GM18511 (cell line): ENCODE measurements at regions not wholly inside any gene's neighbourhood (a gene's known extent, or its start where the extent isn't known, plus 50 kb on each side); places are given as distances from the start of the nearest gene placed in this dataset.

ENCODE experiments used
- ATAC-seq: cut with Tn5 transposase; IDR thresholded peaks from one replicate; pipeline ENCODE4 v1.9.1; 2021; ENCODE audit warnings: mild to moderate bottlenecking, moderate library complexity; ENCODE audit not compliant: unreplicated experiment

DNA sequence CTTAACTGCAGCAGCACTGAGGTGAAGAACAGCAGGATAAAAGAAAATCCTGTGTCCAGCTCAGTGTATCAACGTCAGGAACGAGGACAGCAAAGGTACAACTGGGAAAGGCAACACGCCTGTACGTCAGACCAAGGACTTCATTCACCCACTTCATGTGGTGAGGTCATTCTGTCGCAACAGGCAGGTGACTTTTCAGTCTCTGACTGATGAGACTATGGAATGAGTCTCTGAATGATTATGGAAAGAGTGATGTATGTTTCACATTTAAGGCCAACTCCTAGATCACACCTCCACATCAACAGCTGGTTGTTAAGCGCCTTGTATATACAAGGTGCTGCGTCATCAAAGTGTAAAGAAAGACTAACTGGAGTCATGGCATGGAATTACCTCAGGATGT lies 297.6 kb upstream of the SP8 start:
- no peak for ATAC-seq

DNA sequence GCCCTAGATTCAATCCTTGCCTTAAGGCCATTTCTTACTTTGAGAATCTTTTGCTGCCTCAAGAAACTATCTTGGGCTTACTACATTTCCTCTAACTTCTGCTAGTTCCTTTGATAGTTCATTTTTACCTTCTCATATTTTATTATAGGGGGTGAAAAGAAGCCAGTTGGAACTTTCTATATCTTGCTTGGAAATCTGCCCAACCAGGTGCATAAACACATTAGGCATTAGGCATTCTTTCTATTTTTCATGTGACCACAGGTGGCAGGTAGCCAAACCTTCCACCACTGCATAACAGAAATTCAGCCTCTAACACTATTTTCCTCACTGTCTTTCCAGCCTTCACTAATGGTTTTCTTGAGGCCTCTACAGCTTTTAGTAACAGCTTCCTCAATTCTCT lies 300.0 kb upstream of the SP8 start:
- no peak for ATAC-seq

DNA sequence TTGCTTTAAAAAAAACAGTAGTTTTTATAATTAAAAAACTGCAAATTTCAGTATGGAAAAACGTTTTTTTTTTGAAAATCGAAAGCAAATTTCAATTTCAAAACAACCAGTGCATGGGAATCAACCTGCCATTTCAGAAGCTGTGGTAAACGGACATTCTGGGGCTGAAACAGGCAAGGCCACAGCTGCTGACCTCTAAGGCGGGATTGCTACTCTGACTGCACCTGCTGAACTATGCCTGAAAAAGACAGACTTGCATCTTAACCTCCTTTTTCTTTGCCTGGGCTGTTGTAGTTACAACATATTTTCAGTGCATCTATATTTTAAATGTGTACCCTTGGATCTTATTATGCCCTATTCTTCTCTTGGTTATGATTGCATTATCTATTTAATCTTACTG lies 303.0 kb upstream of the SP8 start:
- no peak for ATAC-seq

DNA sequence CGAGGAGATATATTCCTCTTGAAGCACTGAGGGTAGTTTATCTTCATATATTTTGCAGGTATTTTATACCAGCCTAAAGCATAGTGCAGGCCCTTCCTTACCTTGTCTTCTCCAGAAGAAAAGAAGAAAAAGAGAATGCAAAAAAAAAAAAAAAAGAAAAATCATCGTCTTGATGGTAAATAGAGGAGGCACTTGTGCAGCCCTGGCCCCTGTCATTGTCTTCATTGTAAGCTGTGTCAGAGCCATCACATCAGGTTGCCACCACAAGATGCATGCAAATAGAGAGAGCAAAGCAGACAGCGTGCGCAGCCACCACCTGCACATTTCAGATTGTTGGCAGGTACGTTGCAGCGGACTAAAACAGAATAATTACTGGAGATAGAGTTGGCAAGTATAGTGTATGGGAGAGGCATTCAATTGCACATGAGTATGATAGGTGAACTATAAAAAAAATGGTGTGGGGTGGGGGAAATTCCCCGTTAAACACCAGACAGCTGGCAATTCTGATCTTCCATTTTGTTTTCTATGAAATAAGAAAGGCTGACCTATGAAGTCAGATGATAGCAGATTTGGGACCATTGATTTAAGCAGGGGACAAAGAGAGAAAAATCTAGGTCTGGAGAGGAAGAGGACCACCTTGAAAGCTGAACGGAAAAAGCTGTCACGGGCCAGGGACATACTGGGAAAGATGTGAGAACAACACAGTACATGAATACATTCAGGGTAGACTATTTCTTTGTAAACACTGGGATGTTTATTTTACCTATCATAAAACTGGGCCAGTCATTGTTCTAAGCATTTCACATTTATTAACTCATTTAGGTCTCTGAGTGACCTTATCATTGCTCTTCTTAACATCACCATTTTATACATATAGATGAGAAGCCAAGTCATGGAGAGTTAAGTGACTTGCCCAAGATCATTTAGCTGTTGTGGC lies 306.3 kb upstream of the SP8 start:
- no peak for ATAC-seq

DNA sequence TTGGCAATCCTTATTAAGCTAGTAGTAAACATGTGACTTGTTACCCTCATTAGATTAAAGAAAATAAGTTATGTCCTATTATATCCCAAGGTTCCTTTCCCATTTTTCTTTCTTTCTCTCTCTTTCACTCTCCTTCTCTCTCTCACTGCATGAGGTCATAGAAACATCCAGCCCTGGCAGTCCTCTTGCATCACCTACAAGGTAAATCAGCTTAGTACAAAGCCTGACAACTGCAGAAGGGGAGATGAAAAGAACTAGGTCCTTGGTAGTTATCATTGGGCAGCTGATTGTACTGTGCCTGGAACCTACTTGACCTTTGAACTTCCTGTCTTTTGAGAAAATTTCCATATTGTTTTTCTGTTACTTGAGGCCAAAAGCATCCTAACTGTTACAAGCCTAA lies 307.9 kb upstream of the SP8 start:
- no peak for ATAC-seq

DNA sequence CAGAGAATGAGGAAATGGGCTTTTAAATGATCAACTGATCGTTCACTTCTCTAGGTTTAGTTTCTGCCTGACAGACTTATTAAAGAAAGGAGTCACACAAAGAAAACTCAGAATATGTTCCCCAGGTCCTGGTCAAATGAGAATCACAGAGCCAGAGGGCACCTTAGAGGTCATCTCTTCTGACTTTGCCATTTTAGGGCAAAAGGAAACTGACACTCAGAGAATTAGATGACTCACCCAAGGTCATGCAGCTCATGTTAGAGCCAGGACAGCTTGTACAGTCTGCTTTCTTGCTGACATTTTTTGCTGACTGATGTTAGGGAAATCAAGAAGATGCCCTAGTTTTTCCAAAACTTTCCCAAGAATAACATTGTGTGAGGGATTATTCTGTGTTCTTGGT lies 312.7 kb upstream of the SP8 start:
- peak; percentile 82 for ATAC-seq

DNA sequence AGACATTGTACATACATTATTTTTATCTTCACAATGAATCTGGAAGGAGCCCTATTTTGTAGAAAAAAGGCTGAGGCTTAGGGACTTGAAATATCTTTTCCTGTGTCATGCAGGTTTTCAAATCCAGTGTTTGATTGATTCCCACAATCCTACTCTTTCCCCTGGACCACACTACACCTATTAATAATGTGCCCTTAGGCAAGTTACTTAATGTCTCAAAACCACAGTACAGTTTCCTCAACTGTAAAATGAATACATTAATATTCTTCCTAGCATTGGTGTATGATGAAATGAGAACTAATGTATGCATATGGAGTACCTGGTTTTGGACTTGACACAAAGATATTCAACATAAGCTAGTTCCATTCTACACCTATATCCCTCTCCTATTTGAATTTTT lies 313.3 kb upstream of the SP8 start:
- ATAC-seq = no peak

DNA sequence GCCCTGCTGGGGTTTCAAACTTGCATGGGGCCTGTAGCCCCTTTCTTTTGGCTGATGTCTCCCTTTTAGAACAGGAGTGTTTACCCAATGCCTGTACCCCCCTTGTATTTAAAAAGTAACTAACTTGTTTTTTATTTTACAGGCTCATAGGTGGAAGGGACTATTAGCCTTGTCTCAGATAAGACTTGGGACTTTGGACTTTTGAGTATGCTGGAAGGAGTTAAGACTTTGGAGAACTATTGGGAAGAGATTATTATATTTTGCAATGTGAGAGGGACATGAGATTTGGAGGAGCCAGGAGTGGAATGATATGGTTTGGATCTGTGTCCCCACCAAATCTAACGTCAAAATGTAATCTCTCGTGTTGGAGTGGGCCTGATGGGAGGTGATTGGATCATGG lies 314.9 kb upstream of the SP8 start:
- ATAC-seq = no peak

DNA sequence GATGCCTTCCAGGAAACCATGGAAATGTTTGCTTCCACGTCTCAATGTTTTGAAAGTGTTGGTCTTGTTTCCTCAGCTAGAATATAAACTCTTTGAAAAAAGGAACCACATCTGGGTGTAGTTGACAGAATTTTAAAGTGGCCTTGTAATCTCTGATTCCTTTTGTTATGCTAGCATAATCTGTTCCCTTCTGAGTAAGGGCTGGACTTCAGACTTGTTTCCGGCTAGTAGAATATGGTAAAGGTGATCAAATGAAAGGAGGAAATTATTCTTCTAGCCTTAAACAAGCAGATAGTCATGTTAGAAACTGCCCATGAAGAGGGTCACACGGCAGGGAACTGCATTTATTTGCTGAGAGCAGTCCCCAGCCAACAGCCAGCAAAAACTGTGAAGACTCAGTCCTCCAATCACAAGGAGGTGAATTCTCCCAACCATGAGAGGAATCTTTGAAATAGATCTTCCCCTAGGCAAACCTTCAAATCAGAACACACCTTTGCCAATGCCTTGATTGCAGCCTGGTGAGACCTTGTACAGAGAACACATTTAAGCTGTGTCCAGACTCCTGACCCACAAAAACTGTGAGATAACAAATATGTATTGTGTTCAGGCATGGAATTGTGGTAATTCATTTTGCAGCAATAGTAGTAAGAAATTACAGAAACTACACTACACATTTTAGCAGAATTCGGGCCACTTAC lies 316.9 kb upstream of the SP8 start:
- ATAC-seq = no peak

DNA sequence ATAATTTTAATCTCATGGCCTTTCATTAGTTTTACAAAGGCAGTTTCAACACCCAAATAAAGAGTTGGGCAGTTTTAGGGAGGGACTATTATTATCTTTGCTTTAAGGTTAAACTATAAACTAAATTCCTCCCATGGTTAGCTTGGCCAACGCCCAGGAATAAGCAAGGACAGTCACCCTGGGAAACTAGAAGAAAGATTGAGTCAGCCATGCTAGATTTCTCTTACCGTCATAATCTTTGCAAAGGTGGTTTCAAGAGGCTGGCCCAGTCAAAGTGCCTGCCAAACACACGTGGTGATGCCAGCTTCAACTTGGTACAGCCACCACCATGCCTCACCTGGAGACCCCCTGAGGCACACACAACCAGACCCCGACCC lies 317.4 kb upstream of the SP8 start:
- ATAC-seq = no peak

DNA sequence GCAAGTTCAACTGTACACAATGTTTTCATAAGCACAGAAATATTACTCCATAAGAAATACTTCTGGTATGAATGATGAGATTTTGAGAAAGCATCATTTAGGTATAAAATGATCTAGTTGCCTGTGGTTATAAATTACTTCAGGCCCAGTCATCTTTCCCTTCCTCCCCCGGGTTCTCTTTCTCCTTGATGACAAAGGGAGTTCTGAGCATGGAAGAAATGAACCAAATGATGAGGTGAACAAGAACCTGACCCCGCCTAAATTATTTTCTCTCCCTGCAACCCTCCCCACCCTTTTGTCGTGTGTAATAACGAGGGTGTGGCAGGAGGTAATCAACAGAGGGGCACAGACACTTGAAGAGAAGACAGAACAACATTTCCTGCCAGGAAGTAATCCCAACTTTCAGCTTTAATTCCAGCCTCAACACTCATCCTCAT lies 319.6 kb upstream of the SP8 start:
- no peak for ATAC-seq

DNA sequence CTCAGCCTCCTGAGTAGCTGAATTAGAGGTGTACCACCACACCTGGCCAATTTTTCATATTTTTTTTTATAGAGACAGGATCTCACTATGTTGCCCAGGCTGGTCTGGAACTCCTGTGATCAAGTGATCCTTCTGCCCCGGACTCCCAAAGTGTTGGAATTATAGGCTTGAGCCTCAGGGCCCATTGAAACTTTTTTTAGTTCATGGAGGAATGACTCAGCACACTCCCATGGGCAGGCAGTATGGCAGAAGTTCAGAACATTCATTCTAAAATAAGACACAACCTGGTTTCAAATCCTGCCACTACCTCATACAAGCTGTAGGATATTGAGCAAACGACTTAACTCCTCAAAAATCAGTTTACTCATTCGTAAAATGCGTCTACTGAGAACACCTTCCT lies 320.4 kb upstream of the SP8 start:
- no peak for ATAC-seq

DNA sequence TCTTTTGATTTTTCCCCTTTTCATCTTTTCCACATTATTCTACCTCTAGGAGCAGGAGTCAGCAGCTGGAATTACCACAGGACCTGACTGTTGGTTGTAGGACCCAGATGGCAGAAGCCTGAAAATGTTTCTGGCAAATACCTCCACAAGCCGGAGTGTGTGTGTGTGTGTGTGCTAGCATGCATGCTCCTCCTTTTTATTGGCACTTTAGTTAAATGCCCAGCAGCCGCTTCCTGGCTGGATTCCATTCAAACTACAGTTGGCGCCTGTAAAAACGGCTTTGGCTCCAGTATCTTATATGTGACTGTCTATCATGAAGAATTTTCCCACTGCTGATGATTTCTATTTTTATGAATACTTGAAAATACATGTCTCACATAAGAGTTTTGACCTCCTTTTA lies 319.7 kb upstream of the SP4 start:
- no peak for ATAC-seq

DNA sequence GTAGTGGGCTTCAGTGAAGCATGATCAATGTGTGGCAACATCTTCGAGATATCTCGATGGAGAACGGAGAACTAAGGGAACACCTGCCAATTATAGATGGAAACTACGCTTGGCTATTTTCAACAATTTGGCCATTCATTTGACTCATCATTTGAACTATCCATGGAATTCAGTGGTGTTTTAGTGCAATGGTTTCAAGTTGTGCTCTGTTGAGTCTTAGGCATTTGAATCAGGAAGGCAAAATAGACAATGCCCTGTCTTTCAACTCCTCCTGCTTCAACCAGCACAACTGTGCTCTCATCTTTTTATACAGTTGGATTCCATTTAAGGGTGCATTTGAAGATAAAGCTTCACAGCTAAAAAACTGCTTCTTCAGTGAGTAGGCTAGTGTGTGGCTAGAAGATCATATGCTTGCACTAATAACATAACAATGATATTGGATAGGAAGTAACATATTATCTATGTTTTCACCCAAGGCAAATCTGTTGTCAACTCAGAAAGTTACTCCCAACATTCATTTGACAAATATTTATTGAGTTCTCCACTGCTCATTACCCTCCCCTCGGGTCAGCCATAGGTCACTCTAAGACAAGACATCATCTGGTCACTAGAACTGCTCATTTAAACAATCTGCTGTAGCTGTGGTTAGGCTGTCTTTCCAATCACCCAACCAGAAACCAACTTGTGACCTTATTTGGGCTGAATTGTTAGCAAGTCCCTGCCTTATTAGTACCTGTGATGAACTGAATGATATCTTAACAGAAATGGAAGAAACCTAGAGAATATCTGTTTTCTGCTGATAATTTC lies 314.1 kb upstream of the SP4 start:
- no peak for ATAC-seq

DNA sequence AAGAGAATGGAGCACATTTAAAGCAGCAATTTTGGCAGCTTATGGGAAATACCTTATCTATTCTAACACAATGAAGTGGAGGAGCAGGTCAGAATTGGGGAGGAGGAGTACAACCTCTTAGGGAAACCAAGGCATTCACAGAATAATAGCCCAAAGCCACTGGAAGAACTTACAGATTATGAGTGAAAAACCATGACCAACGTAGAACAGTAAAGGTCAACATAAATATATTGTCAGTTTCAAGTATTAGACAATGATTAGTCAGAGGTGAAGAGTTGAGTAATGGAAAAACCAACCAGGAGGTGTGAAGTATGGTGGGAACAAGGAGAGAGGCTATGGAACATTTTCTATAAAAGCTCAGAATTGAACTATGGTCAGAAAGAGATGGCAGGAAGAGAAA lies 304.3 kb upstream of the SP4 start:
- no peak for ATAC-seq

DNA sequence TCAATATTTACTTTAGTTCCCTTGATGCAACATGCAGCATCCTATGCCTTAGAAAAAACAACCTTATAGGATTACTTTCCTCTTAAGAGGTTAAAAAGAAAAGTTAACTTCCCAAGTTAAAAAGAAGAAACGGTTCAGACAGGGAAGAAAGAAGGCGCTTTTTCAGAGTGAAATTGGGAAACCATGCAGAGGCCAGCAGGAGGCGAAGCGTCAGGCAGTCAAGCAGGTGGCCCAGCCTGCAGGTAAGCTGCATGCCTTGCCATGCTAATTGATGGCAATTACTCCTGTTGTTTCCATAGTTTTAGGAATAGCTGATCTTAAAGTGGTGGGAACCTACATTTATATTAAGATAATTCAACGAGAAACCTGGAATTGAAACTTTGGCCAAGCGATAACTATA lies 302.6 kb upstream of the SP4 start:
- no peak for ATAC-seq

DNA sequence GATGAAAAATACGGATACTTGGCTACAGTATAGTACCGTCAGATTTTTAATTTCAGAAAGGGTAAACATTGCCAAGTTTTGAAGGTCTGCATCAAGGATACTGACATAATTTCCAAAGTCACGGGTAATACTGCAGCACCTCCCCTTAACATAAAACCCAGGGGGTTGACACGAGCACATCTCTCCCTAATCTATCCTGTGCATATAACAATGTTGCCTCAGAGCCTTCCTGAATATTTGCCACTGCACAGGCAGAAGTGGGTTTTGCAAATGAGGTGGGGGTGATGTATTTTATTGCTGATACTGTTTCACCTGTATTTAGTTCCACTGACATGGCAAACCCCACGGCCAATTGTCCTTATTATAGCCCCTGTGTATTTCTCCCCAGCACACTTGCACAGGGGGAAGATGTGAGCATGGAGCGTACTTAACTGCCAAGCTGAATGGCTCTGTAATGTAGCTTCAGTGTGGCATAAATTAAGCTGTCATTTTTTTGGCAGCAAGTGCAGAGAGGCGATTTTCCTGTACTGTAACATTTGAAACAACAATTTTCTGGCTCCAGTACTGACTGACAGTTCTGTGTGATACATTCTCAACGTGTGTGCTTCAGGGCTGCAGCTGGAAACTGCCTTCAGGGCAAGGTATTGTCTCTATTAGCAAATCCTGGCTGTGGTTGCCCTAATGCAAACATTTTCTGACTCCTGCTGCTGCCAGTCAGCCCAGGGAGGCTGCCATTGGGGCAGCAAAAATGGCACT lies 299.6 kb upstream of the SP4 start:
- no peak for ATAC-seq

DNA sequence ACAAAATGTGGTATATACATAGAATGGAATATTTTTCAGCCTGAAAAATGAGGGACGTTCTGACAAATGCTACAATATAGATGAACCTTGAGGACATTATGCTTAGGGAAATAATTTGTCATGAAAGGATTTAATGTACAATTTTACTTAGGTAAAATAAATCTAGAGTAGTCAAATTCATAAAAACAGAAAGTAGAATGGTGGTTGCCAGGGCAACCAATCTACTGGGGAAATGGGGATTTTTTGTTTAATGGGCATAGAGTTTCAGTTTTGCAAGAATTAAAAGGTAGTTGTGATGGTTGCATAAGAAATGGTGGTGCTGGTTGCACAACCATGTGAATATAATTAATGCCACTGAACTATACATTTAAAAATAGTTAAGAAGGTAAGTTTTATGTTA lies 296.0 kb upstream of the SP4 start:
- ATAC-seq = no peak

DNA sequence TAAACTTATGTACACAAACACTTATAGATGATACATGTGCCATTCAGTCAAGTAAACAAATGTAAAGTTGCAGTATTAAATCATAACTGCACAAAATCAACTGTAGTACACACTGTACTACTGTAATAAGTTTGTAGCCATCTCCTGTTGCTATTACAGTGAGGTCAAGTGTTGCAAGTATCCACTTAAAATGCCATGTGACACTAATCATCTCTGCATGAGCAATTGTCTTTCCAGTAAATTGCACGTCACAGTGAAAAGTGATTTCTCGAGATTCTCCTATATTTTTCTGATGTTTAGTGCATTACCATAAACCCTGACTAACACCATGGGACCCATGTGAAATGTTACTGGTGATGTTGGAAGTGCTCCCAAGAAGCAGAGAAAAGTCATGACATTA lies 293.3 kb upstream of the SP4 start:
- no peak for ATAC-seq

DNA sequence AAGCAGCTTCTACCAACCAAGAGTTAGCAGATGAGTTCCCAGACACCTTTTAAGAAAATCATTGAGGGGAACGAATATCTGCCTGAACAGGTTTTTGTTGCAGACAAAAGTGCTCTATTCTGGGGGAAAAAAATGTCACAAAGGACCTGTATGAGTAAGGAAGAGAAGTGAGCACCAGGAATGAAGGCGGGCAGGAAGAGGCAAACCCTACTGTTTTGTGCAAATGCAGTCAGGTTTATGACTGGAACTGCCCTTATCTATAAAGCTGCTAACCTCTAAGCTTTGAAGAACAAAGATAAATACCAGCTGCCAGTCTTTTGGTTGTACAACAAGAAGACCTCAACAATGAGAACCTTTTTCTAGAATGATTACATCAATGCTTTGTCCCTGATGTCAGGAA lies 292.4 kb upstream of the SP4 start:
- ATAC-seq = no peak

DNA sequence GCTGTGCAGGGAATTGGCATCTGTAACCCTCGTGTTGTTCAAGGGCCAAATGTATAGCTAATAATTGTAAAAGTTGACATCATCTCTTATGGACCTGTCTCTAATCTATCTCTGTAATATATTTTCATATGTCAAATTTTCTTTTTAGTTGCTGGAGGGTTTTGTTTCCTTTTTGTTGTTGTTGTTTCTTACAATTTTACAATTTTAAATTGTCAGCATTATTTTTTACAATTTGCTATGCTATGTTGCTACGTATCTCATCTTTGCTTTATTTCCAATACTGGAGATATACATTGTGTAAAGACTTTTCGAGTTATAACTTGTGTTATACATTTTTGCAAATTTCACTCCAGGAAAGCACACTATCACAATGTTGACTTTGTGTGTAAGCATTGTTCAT lies 290.2 kb upstream of the SP4 start:
- no peak for ATAC-seq
